BJ (cell line): ENCODE measurements at regions not wholly inside any gene's neighbourhood (a gene's known extent, or its start where the extent isn't known, plus 50 kb on each side); places are given as distances from the start of the nearest gene placed in this dataset.

Experiments
- CTCF ChIA-PET: fragments of 350-600 bp; formaldehyde crosslinking; extraction: SDS; loops from one replicate; lab custom pipeline; 2021; ENCODE audit warnings: antibody characterized with exemption, inconsistent platforms; lab: Yijun Ruan, JAX
- POLR2A ChIA-PET: fragments of 300-600 bp; sonication (Branson Sonifier 250); formaldehyde crosslinking; extraction: SDS; loops from one replicate; lab custom pipeline; 2021; ENCODE audit warnings: antibody characterized with exemption; lab: Charles Lee
- DNase-seq: peaks from one replicate; pipeline ENCODE4 v3.0.0-alpha.2; 2011; ENCODE audit warnings: low read depth
- H3K27me3 ChIP-seq: 2 replicates; pipeline ENCODE4 v1.6.0; 2011; ENCODE audit warnings: low read length; ENCODE audit not compliant: control insufficient read depth, insufficient read depth
- H3K36me3 ChIP-seq: 2 replicates; pipeline ENCODE4 v1.5.1; 2011; ENCODE audit warnings: low read length; ENCODE audit not compliant: control insufficient read depth, insufficient read depth
- H3K4me3 ChIP-seq: 2 replicates; pipeline ENCODE4 v1.5.1; 2011; ENCODE audit warnings: low read depth, mild to moderate bottlenecking, control low read depth, low read length
- TF ChIP-seq, protein P1 (sequence below): IDR thresholded peaks from 2 replicates; pipeline ENCODE4 v1.5.1; 2011; ENCODE audit warnings: low read depth, mild to moderate bottlenecking, control low read depth, inconsistent platforms, low read length, moderate library complexity; ENCODE audit not compliant: insufficient read depth

DNA sequence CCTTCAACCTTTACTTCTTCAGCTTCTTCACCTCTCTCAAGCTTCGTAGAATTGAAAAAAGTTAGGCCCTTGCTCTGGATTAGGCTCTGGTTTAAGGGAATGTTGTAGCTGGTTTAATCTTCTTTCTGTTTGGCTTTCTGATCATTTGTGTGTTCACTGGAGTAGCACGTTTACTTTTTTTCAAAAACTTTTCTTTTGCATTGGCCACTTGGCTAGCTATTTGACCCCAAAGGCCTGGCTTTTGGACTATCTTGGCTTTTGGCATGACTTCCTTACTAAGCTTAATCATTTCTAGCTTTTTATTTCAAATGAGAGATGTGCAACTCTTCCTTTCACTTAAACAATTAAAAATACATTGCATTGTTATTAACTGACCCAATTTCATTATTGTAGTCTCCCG is 1154.8 kb upstream of the ZEB2 start:
- ChIA-PET POLR2A (no interaction called here), CTCF (no interaction called here)
- no peaks in the 10 kb centered on the region for H3K27me3 ChIP-seq
- TF ChIP-seq, protein P1, sequence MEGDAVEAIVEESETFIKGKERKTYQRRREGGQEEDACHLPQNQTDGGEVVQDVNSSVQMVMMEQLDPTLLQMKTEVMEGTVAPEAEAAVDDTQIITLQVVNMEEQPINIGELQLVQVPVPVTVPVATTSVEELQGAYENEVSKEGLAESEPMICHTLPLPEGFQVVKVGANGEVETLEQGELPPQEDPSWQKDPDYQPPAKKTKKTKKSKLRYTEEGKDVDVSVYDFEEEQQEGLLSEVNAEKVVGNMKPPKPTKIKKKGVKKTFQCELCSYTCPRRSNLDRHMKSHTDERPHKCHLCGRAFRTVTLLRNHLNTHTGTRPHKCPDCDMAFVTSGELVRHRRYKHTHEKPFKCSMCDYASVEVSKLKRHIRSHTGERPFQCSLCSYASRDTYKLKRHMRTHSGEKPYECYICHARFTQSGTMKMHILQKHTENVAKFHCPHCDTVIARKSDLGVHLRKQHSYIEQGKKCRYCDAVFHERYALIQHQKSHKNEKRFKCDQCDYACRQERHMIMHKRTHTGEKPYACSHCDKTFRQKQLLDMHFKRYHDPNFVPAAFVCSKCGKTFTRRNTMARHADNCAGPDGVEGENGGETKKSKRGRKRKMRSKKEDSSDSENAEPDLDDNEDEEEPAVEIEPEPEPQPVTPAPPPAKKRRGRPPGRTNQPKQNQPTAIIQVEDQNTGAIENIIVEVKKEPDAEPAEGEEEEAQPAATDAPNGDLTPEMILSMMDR = no peak
- H3K36me3 ChIP-seq = no peaks in the 10 kb centered on the region
- no peak for DNase-seq
- no peak overlapping the region for H3K4me3 ChIP-seq

DNA sequence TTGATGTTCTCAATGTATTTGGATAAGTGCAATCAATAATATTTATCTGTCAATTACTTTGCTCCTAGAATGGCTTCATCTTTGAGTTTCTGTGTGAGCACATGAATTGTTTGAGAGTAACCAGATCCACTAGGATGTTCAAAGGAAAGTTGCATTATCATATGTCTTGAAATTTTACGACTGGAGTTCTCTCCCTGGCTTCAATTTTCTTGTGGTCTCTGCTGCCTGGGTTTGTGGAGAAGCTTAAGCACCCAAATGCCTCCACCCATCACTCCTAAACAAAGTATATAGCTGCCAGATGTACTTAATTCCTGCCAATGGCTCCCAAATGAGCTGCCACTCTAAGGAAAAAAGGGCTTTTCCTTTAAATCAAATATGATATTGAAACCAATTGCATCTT is 1149.4 kb upstream of the ZEB2 start:
- H3K36me3 ChIP-seq = no peaks in the 10 kb centered on the region
- DNase-seq = no peak
- H3K27me3 ChIP-seq = no peaks in the 10 kb centered on the region
- H3K4me3 ChIP-seq = no peak overlapping the region
- TF ChIP-seq, protein P1 = no peak
- CTCF ChIA-PET = interaction anchor here (0.9 to 1.0 kb wide), 2 partner anchors 14 to 80 kb away, joined by 4 read pairs; no protein-coding TSS in a partner anchor
- POLR2A ChIA-PET = no interaction called here

DNA sequence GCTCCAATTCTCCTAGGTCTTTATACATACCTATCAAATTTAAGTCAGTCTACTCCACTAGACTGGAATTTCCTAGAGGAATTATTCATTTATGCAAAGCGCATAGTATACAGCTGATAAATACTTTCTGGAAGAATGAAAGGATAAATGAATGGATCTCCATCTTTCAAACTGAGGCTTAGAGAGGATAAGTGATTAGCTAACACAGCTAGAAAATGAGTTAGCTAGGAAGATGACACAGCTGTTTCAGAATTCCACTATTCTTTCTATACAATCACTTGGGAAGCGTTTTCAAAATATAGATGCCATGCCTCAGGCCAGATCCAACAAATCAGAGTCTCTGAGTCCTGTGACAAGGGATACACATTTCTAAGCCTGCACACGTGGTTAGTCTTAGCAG is 1146.6 kb upstream of the ZEB2 start:
- CTCF ChIA-PET = no interaction called here
- TF ChIP-seq, protein P1 = no peak
- POLR2A ChIA-PET = no interaction called here

DNA sequence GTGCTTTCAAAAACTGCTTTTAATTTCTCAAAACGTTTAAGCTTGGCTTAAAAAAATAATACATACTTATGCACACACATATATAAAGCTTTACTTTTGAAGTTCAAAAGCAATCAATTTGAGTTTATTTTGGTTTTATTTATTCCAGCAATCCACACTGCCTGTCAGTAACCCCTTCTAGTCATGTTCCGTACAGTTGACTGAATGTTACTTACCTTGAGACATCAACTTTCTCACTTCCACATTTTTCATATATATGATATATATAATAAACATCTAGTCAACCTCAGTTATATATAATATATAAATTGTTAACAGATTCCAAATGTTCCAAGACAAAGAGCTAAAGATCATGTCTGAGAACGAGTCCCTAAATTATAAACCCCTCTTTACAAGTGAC is 1137.3 kb upstream of the ZEB2 start:
- H3K27me3 ChIP-seq = no peaks in the 10 kb centered on the region
- no peaks in the 10 kb centered on the region for H3K36me3 ChIP-seq
- no peak overlapping the region for H3K4me3 ChIP-seq
- DNase-seq = no peak
- TF ChIP-seq, protein P1 = no peak
- ChIA-PET CTCF (no interaction called here), POLR2A (no interaction called here)

More for the DNA sequence above, 1146.6 kb upstream of the ZEB2 start:
- Histone ChIP-seq H3K36me3 (no peaks in the 10 kb centered on the region), H3K27me3 (no peaks in the 10 kb centered on the region), H3K4me3 (no peak overlapping the region)
- no peak for DNase-seq

DNA sequence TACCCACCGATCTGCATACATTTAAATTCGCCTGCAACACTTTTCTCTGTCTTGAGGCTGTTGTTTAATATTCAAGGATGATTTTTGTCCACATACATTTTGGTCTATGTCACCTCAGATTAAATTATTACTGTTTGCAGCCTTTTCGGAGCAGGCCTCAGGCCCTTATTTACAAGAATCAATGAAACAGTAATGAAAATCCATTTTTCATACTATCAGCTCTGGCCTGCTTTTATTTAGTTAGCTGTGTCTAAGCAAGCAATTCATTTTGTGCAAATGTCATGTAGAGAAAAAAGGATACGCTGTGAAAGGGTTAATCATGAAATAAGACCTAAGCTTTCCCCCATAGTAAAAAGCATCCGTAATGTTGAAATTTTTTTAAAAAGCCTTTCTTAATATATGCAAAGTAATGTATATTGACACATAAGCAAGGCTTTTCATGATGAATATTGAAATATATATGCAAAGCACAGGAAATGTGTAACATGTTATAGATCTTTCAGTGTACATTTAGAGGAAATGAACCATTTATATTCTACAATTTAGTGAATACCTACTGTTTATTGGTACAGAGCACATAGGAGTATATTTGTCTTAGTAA is 1135.3 kb upstream of the ZEB2 start:
- TF ChIP-seq, protein P1 = no peak
- ChIA-PET POLR2A (no interaction called here), CTCF (no interaction called here)
- Histone ChIP-seq H3K27me3 (no peaks in the 10 kb centered on the region), H3K4me3 (no peak overlapping the region), H3K36me3 (no peaks in the 10 kb centered on the region)
- DNase-seq = no peak
